ENCODE measurements at regions not wholly inside any gene's neighbourhood (a gene's known extent, or its start where the extent isn't known, plus 50 kb on each side); places are given as distances from the start of the nearest gene placed in this dataset.
"Not testable (repeated sequence)": the region's sequence is repeated elsewhere in the genome, so short reads cannot be mapped to it uniquely, and the experiment has no call there.

DNA sequence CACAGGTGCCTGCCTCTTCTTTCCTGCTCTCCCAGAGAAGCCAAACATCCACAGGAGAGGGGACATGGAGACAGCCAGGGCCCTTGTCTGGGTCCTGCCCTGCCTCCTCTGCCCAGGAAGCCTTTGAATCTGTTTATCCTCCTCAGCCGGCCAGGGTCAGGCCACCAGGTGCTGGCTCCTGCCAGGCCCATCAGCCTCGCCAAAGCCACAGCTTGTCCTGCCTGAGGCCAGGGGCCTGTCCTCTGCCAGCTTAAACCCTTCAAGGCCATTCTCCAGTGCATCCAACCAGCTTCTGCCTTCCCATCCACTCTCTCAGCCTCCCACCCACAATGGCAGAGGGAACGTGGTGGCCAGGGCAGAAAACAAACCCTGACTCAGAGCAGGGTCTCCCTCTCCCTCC, 254.6 kb downstream of the ANKRD60 start:
- DNase-seq (ENCODE audit: low read depth in 2 of 2), result no peak

DNA sequence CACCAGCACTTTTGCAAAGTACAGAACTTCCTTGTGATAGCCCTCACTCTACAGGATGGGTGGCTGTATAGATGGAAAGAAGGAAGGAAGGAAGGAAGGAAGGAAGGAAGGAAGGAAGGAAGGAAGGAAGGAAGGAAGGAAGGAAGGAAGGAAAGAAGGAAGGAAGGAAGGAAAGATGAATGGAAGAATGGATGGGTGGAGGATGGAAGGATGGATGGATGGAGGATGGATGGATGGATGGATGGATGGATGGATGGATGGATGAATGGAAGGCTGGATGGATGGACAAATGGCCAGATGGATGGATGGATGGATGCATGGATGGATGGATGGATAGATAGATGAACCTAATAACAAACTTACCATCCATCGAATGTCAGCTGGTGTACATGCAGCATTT, 256.9 kb downstream of the ANKRD60 start:
- DNase-seq (ENCODE audit: low read depth in 2 of 2), result not testable (repeated sequence)

DNA sequence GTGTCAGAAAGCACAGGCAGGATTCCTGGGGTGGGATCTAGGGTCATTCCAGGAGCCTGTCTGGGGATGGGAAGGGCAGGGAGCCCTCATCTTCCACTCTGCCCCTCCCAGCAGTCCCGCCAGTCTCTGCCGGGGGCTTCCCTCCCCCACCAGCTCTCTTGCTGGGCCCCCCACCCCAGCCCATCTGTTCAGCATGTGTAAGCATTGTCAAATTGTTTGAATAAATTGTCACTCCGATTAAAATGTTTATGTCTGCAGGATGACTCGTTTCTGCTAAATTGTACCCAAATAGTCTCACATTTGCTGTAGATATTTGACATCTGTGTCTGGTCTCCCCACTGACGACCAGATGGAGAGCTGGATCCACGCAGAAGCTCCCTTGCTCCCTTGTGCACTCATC, 257.6 kb downstream of the ANKRD60 start:
- no peak for DNase-seq (ENCODE audit: low read depth in 2 of 2)

DNA sequence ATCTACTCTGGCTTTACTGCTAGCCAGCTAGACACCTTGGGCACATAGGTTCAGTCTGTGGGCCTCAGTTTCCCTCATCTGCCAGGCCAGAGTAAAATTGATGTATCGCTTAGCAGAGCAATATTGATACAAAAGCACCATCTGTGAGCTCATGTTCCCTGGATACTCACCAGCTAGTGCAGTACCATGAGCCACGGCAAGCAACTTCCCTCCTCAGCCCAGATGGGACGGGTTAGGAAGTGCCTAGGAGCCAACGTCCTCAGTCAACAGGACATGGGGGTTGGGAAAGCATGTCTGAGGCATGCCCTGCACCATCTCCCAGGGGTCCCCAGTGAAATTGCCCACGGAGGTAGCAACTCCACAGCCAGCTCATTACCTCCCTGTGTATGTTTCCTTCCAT, 258.3 kb downstream of the ANKRD60 start:
- DNase-seq (ENCODE audit: low read depth in 2 of 2), result no peak

DNA sequence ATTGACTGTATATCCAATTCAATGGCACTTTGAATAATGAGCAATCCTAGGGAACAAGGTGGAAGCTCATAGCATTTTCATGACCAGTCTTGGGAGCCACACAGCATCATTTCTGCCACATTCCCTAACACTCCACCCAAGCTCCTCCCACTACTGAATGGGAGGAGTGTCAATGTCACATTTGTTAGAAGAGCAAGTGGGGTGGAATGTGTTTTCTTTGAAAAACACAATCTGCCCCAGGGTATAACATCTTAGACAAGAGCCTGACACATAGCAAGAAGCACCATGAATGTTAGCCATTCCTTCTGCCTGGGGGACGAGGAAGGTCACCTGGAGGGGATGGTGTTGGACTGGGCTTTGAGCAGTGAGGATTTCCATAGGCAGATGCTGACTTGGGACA, 258.3 kb upstream of the PMEPA1 start:
- no peak for DNase-seq (ENCODE audit: low read depth in 2 of 2)

DNA sequence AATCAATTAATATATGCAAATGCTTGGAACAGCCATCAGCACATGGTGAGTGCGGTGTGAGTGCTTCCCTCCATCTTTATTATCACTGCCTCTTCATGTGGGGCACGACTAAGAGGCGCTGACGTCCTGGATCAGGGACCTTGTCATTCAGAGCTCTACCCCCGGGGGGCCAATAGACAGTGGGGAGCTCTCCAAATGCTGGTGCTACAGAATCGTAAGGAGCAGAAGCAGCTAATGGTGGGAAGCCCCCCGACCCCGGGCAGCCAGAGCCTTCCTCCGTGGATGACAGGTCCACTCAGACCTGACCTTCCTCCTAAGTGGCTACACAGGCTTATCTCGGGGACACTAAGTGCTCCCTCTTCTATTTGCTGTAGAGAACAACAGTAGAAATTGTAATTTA, 257.5 kb upstream of the PMEPA1 start:
- DNase-seq (ENCODE audit: low read depth in 2 of 2), result no peak

DNA sequence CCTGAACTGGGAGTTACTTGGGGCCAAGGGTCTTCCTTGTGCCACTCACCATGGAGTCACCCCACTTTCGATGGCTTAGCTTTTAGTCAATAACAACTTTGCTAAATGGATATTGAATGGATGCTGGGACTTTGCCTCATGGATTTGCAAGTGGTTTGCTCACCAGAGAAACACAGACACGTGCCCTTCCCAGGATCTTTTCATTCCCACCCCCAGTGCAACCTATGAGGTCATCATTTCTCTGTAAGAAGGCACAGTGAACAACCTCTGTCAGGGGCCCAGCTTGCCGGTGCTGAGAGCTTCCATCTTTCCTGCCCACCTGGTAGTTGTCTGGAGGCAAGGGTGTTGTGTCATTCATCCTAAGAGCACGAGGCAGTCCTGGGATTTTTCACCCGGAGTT, 256.8 kb upstream of the PMEPA1 start:
- DNase-seq (ENCODE audit: low read depth in 2 of 2), result no peak

DNA sequence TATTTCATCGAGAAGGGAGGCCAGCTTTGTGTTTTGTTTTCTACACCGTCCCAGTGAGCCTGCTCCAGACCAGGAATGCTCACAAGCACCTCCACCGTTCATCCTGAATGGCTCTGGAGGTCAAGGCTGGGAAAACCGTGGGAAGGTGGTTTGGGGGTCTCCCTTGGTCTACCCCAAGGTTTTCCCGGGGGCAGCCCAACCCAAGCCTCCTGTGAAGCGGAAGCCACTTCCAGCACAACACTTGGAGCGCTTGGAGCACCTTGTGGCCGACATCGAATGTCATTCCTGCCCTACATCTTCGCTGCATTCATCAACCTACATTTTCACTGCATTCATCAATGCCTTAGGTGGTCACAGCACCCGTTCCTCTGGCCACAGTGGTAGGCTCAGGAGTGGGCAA, 255.6 kb upstream of the PMEPA1 start:
- no peak for DNase-seq (ENCODE audit: low read depth in 2 of 2)

DNA sequence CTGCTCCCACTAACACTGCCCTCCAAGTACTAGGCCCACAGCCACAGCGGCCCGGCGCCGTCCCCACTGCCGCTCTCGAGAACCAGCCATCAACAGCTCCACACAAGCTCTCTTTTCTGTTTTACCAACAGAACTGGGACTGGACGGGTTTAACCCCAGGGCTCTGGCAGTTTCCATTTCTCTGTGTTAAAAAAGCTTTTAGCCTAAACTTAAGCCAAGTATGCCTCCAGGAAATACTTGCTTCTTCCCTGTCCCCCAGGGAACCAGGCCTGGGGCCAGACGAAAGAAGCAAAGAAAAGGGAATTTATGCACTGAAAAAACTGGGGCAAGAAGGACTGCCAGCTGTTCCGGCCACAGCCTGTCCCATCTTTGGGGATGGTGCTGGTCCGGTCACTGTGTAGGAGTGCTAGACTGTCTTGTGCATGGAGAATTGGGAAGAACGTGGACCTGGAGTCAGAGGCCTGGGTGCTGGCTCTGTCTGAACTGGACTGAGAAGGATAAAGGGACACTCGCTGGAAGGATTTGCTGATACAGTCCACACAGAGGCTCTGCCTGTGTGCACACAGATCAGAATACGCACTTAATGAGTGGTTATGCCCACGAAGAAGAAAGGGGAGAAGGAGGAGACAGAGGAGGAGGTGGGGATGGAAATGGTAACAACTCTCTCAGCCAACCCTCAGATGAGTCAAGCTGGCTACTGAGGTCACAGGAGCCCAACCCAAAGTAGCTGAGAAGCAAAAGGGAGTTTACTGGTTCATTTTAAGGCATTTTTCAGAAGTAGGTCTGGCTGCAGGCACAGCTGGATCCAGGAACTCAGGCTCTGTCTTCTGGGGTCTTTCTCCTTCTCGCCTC, 254.4 kb upstream of the PMEPA1 start:
- no peak for DNase-seq (ENCODE audit: low read depth in 2 of 2)

DNA sequence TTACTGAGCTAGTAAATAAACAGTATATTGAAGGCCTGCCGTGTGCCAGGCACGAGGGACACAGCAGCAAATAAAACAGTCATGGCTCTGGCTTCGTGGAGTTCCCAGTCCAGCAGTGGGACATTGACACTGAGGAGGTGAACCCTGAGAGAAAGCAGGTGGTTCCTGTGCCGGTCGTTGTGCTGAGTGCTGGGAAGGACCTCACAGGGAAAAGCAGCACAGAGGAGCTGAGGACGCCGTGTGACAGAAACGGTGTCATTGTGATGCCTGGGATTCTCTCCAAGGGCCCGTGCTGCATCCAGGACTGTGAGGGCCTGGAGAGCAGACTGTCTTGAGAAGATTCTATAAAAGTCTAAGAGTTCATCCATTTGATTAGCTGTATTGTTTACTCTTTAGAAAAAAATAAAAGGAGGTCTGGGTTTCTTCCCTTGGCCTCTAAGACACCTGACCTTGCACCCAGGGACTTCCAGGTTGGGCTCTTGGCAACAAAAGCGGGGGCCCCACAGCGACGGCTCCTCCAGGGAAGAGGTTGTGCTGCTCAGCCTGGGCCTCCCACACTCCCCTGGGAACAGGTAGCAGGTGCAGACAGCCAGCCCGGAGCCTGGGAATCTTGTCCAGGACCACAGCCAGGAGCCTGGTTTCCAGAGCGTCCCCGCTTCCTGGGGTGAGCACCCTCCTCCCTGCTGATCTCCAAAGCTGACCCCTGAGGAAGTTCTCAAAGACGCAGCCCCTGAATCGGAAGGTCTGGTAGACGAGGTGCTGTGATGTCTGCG, 251.2 kb upstream of the PMEPA1 start:
- no peak for DNase-seq (ENCODE audit: low read depth in 2 of 2)

DNA sequence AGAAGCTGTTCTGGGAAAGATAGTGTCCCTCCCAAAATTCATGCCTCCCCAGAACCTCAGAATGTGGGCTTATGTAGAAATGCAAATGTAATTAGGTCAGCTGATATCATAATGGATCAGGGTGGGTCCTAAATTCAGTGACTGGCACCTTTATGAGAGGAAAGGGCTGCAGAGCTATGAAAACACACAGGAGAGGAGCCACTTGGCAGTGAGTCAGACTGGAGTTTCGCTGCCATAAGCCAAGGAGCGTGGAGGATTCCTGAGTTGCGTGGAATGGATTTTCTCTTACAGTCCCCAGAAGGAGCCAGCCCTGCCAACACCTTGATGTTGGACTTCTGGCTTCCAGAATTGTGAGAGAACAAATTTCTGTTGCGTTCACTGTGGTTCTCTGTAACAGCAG, 249.8 kb upstream of the PMEPA1 start:
- DNase-seq (ENCODE audit: low read depth in 2 of 2), result no peak

DNA sequence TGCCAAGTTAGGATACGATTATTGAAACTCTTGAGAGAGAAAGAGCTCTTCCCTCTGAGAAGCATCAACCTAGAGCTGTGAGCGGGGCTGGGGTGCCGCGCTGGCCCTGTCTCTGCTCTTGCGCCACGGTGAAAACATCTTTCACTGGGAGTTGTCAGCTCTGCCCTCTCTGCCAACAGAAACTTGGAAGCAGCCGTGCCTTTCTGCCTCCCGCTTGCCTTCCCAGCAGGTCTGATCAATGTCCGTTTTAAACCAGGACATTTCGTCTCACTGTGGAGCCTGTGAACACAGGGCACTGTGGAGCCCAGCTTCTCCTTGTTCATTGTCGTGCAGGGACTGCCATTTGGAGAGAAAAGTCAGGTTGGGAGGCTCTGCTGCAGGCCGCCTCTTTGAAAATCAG, 249.2 kb upstream of the PMEPA1 start:
- DNase-seq (ENCODE audit: low read depth in 2 of 2), result no peak

DNA sequence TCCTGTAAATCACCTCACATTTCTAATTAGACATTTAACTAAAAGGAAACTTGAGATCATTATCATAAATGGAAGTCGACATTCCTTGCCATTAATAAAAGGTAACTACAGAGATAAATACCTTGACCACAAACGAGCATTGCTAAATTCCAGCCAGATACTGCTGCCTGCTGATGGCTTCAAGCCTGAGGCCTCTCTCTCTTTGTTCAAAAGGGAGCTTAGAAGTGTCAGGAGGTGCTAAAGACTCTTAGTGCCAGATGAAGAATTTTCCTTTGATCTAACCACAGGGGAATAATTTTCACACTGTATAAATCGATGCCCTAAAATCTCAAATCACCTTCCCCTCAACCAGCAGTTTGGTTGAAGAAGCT, 248.2 kb upstream of the PMEPA1 start:
- no peak for DNase-seq (ENCODE audit: low read depth in 2 of 2)

DNA sequence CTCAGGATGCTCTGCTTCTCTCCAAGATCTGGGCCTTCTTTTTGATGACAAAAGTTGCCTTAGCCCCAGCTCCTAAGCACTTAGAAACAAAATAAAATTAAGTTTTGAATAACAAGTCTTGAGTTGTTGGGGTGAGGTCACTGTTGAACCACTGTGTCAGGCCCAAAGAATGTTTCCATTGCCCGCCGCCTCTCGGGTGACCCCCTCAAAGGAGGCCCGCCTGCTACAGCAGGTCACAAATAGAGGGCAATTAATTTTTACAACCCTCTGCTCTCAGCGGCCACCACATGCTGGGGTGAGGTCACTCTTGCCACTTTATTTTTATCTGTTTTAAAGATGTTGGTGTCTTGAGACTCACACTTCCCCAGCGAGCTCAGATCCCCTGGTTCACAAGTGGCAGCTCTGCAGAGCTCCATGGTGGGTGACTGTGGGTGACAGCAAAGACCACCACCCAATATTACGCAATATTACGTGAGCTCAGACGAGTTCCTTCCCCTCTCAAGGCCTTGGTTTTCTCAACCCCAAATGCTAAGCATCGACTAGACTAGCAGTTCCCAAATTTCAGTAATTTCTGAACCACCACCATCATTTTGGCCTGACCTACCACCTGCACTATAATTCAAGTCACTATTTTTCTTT, 247.7 kb upstream of the PMEPA1 start:
- no peak for DNase-seq (ENCODE audit: low read depth in 2 of 2)

DNA sequence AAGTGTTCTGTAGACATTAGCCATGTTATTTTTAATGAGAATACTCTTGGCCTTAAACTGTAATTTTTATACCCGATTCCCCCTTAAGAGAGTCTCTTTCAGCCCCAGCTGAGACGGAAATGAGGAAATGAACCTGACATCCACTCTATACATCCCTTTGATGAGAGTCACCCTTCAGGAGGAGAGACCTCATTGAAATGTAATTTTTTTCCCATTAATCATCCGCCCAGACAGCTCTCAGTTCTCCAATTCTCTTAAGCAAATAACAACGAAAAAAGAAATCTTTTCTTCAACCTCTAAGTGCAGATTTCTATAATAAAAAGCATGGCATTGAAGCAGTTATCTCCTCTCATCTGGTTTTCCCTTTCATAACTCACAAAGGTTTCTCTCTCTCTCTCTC, 243.8 kb upstream of the PMEPA1 start:
- DNase-seq (ENCODE audit: low read depth in 2 of 2), result no peak

DNA sequence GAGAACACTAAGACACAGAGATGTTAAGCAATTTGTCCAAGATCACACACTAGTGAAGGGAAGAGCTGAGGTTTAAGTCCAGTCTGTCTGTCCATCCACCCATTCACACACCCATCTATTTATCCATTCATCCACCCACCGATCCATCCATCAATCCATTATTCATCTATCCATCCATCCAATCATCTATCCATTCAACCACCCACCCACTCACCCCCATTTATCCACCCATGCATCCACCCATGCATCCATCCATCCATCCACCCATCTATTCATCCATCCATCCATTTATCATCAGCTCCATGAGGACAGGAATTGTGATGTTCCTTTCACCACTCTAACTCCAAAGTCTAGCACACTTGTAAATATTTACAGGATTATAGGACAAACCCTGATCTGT, 242.3 kb upstream of the PMEPA1 start:
- no peak for DNase-seq (ENCODE audit: low read depth in 2 of 2)

DNA sequence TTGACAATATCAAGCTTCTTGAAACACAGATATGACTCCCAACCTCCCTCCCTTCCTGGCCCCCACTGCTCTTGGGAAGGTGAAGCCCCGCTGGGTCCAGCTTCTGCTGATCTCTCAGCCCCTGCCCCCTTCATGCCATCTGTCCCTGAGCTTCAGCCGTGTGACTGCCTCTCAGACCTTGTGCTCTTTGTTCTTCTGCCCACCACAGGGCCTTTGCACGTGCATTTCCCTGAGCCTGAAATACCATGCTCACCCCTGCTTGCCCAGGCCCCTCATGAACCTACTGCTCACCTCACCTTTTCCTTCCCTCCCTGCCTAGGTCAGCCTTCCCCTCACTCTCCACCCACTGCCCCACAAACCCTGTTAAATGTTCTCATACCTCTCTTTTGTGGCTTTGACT, 241.7 kb upstream of the PMEPA1 start:
- no peak for DNase-seq (ENCODE audit: low read depth in 2 of 2)

DNA sequence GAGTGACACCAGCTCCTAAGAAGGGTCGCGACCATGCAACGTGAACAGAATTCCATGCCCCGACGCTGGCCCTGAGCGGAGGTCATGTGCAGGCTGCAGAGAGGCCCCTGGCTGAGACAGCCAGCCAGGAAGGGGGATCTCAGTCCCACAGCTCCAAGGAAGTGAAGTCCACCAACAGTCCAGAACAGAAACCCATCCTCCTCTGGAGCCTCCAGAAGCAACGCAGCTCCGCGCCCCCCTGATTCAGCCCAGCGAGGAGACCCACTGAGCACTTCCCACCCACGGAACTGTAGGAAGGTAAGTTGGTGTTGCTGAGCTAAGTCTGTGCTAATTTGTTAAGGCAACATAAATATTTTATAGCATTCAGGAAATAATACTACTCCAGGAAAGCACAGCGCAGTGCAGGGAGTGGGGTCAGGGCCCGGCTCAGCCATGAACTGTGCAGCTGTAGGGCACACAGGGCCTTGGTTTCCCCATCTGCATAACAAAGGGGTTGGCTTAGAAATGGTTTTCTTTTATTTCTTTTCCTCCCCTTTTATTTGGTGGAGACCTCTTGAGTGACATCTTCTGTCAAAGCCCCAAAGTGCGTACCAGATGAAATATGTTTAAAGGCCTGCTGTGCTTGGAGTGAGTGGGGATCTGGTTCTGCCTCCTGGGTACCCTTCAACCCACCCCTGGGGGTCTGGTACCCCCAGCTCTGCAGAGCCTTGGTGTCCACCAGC, 241.1 kb upstream of the PMEPA1 start:
- no peak for DNase-seq (ENCODE audit: low read depth in 2 of 2)

DNA sequence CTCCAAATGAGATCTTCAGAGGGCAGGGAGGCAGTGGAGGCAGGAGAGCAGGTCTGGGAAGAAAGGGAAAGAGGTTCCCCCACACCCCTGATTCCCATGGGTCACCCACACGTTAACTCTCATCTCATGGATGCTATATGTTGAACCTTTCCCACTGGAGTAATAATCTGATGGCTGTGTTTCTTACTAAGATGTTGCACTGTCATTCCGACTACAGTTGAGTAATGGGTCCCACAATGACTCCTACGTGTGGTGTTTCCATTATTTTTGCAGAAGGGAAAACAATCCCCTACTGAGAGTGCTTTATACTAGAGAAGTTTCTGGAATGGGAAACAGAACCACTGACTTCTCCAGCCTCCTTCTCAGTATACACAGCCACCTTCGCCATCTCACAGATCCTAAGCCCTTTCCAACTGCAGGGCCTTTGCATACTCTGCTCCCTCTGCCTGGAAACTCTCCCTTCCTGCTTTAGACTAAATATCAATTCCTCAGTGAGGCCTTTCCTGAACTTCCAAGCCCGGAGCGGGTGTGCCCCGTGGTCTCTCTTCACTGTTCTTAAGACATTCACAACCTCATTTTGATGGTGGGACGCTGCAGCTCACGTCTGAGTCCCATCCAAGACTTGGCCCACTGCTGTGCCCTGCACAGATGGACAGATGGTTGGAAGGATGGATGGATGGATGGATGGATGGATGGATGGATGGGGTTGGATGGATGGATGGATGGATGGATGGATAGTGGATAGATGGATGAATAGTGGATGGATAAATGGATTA, 238.6 kb upstream of the PMEPA1 start:
- no peak for DNase-seq (ENCODE audit: low read depth in 2 of 2)

DNA sequence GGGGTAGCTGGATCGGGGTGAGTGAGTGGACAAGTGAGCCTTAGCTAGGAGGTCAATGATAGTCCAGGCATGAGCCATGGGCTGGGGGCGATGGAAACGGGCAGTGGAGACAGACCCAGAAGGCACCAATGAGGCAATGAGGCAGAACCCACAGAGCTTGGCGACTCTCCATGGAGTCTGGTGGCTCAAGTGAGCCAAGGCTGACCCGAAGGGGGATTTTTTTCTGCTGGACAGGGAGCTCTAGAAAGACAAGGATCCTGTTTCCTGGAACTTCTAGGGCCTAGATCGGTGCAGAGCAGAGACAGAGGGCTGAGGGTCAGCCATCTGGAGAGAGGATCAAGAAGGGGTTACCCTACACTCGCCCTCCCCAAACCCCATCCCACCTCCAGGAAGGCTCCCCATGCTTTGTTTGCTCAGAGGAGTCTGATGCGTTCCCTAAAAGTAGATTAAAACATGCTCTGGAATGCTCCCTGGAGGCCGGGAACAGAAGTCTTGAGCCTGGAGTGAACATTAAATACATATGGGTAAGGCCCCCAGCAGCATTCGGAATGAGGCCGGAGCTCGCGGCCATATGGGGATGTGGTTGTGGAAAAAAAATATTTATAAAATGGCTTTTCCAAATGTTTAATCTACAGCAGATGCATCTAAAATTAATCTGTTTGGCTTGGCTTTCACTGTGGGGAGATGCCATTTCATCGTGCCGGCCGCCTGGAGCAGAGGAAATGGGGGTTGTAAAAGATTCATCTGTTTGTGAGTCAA, 237.8 kb upstream of the PMEPA1 start:
- no peak for DNase-seq (ENCODE audit: low read depth in 2 of 2)

Measured in stimulated activated CD4-positive, alpha-beta T cell treated with anti-CD3 and anti-CD28 coated beads, Interleukin-12 subunit alpha, Interleukin-12 subunit beta, amount 100 ng/mL, for 24 hours (primary cell).